ENCODE measurements at regions not wholly inside any gene's neighbourhood (a gene's known extent, or its start where the extent isn't known, plus 50 kb on each side); places are given as distances from the start of the nearest gene placed in this dataset.

DNA sequence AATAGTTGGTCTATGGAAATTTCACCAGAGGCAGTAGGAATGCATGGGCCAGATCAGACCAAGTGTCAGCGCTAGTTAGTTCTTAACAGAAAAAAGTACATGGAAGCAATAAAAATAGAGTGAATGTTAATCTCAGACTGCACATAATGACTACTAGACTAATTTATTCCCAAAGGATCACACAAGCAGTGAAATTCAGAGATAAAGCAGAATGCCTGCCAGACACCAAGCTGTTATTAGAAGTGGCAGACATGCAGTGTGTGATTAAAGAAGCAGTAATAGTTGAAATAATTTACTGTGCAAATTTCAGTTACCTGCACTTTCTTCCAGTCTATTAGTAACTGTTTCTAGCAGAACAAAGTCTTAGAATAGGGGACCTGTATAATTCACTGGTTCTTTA, 1024.2 kb downstream of the CDH9 start:
- TF ChIP-seq, protein P1, sequence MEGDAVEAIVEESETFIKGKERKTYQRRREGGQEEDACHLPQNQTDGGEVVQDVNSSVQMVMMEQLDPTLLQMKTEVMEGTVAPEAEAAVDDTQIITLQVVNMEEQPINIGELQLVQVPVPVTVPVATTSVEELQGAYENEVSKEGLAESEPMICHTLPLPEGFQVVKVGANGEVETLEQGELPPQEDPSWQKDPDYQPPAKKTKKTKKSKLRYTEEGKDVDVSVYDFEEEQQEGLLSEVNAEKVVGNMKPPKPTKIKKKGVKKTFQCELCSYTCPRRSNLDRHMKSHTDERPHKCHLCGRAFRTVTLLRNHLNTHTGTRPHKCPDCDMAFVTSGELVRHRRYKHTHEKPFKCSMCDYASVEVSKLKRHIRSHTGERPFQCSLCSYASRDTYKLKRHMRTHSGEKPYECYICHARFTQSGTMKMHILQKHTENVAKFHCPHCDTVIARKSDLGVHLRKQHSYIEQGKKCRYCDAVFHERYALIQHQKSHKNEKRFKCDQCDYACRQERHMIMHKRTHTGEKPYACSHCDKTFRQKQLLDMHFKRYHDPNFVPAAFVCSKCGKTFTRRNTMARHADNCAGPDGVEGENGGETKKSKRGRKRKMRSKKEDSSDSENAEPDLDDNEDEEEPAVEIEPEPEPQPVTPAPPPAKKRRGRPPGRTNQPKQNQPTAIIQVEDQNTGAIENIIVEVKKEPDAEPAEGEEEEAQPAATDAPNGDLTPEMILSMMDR (IDR thresholded peaks at IDR 0.05; ENCODE audit: low read depth, low read length, poor library complexity, severe bottlenecking), result no peak
- no peak for TF ChIP-seq EZH2phosphoT487 (IDR thresholded peaks at IDR 0.05; ENCODE audit: borderline replicate concordance, low read length)

Measured in DOHH2 (cell line).